ENCODE measurements at regions not wholly inside any gene's neighbourhood (a gene's known extent, or its start where the extent isn't known, plus 50 kb on each side); places are given as distances from the start of the nearest gene placed in this dataset.

DNA sequence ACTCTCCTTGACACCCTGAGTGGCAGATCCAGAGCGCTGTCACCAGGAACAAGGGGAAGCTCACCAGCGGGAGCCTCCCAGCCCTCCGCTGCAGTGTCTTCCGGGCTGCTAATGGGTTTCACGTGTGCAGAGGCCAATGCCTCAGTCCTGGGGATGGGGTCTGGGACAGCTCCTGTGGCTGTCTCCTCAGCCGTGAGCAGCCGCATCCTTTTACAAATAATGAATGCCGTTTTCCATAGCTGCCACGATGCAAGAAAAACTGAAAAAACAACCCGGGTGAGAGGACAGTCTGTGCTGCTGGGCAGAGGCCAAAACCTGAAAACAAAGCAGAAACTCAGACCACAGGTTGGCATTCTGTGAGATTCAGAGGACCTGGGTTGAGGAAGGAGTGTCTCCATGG lies 212.2 kb upstream of the RAB4A start:
- Histone ChIP-seq H3K4me3 (ENCODE audit: low read depth, low read length) (no peak overlapping the region), H3K27ac (ENCODE audit: low read depth, low read length) (no peak overlapping the region)
- no peak for DNase-seq (ENCODE audit: low read depth, low spot score)

DNA sequence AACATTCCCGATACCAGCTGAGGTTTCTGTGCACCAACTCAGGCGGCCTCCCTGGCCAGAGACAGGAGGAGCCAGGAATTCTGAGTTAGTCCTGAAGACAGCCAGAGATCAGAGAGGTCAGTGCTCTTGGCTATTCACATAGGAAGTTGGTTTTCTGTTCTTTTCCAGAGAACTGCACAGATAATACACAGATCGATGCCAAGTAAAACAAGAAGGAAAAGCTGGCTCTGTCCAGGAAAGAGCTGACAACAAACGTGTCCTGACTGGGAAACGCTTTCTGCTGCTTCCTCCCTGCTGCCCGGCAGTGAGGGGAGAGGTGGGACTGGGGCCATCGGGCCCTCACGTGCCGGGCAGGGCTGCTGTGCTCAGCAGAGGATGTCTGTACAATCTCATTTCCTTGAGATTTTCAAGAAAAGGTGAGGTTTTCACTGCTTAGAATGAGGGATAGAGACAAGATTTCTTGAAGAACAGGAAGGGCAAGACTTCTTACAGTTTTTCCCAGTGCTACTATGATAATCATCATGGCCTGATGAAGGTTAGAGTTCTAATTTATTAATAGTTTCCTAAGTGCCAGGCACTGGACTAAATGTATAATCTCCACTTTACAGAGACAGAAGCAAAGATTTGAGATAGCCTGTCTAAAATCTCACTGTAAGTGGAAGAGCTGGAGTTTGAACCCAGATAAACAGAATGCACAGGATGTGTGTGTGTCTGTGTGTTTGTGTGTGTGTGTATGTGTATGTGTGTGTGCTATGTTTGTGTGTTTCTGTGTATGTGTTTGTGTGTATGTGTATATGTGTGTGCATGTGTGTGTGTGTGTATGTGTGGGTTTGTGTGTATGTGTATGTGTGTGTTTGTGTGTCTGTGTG lies 211.0 kb upstream of the RAB4A start:
- no peak overlapping the region for H3K4me3 ChIP-seq (ENCODE audit: low read depth, low read length)
- TF ChIP-seq, protein P1, sequence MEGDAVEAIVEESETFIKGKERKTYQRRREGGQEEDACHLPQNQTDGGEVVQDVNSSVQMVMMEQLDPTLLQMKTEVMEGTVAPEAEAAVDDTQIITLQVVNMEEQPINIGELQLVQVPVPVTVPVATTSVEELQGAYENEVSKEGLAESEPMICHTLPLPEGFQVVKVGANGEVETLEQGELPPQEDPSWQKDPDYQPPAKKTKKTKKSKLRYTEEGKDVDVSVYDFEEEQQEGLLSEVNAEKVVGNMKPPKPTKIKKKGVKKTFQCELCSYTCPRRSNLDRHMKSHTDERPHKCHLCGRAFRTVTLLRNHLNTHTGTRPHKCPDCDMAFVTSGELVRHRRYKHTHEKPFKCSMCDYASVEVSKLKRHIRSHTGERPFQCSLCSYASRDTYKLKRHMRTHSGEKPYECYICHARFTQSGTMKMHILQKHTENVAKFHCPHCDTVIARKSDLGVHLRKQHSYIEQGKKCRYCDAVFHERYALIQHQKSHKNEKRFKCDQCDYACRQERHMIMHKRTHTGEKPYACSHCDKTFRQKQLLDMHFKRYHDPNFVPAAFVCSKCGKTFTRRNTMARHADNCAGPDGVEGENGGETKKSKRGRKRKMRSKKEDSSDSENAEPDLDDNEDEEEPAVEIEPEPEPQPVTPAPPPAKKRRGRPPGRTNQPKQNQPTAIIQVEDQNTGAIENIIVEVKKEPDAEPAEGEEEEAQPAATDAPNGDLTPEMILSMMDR (IDR thresholded peaks at IDR 0.05; ENCODE audit: low read depth, low read length): no peak
- ChIA-PET CTCF (interaction anchor here (0.6 kb wide), 1 partner anchor 10 kb away, joined by 4 read pairs; no protein-coding TSS in a partner anchor), POLR2A (no interaction called here)
- H3K9me3 ChIP-seq (ENCODE audit: control insufficient read depth, insufficient read depth, low read length): no peaks in the 10 kb centered on the region
- no peak overlapping the region for H3K27ac ChIP-seq (ENCODE audit: low read depth, low read length)
- DNase-seq (ENCODE audit: low read depth, low spot score): no peak
- peaks cover 23% of the 10 kb centered on the region for H3K27me3 ChIP-seq (ENCODE audit: control insufficient read depth, insufficient read depth, low read length)

More for the DNA sequence above, 212.2 kb upstream of the RAB4A start:
- TF ChIP-seq, protein P1 (IDR thresholded peaks at IDR 0.05; ENCODE audit: low read depth, low read length): no peak
- ChIA-PET CTCF (no interaction called here), POLR2A (no interaction called here)
- no peaks in the 10 kb centered on the region for H3K9me3 ChIP-seq (ENCODE audit: control insufficient read depth, insufficient read depth, low read length)
- H3K27me3 ChIP-seq (ENCODE audit: control insufficient read depth, insufficient read depth, low read length): peaks cover 20% of the 10 kb centered on the region

DNA sequence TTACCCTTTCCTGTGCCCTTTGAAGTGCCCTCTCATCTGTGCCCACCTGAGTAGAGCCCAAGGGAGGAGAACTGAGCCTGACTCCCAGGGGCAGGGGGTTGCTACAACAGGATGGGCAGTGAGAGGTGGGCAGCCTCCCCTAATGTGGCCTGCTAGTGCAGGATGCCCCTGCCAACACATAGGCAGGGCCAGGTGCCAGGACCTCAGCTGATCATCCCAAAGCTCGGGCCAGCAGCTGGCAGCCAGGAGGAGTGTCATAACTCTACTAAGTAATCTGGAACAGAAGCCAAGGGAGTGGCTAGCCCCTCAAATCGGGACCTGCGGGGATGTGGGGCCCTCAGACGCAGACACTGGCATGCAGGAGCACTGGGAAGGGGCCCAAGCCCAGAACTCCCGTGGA lies 208.8 kb upstream of the RAB4A start:
- Histone ChIP-seq H3K27me3 (ENCODE audit: control insufficient read depth, insufficient read depth, low read length) (peaks cover 21% of the 10 kb centered on the region), H3K27ac (ENCODE audit: low read depth, low read length) (no peak overlapping the region), H3K9me3 (ENCODE audit: control insufficient read depth, insufficient read depth, low read length) (no peaks in the 10 kb centered on the region), H3K4me3 (ENCODE audit: low read depth, low read length) (no peak overlapping the region)
- TF ChIP-seq, protein P1 (IDR thresholded peaks at IDR 0.05; ENCODE audit: low read depth, low read length): no peak
- no peak for DNase-seq (ENCODE audit: low read depth, low spot score)
- ChIA-PET POLR2A (no interaction called here), CTCF (no interaction called here)

DNA sequence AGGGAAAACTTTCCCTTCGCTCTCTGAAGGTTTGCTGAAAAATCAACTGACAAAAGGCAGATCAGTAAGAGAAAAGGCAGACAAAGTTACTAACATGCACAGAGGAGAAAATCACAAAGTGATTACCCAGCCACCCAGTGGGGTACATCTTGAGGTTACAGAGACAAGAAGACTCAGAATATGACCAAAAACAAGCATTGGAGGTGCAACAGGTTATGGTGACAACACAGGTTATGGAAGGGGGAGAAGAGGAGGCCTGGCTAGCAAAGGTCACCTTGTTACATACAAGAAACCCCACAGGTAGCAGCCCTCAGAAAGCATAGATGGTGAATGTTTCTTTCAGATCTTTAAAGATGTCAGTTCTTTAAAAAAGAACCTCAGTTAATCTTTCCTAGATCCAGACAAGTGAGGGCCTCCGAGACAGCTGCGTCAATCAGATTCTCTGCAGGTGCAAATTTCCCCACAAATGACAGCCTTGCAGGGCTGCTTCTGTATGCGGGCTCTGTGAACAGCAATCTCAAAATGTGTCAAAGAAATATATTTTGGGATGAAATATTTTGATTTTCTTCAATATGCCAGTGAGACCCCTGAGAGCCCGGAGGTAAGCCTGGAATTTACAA lies 207.6 kb upstream of the RAB4A start:
- POLR2A ChIA-PET: no interaction called here
- H3K27me3 ChIP-seq (ENCODE audit: control insufficient read depth, insufficient read depth, low read length): peaks cover 25% of the 10 kb centered on the region
- H3K4me3 ChIP-seq (ENCODE audit: low read depth, low read length): no peak overlapping the region
- H3K9me3 ChIP-seq (ENCODE audit: control insufficient read depth, insufficient read depth, low read length): no peaks in the 10 kb centered on the region
- TF ChIP-seq, protein P1 (IDR thresholded peaks at IDR 0.05; ENCODE audit: low read depth, low read length): no peak
- no peak overlapping the region for H3K27ac ChIP-seq (ENCODE audit: low read depth, low read length)
- CTCF ChIA-PET: no interaction called here
- DNase-seq (ENCODE audit: low read depth, low spot score): no peak

All from AG04450 (cell line).